Lung (tissue), 11 donors: ENCODE measurements at regions not wholly inside any gene's neighbourhood (a gene's known extent, or its start where the extent isn't known, plus 50 kb on each side); places are given as distances from the start of the nearest gene placed in this dataset.
A peak's percentile ranks its signal among the peaks of the same experiment; 100 is the strongest.

Experiments
- ATAC-seq: fragments of 200-7000 bp; cut with Tn5 transposase; one replicate; pipeline ENCODE4 v1.9.1; 2020; ENCODE audit warnings: moderate number of reproducible peaks; ENCODE audit not compliant: insufficient read depth, low FRiP score
- DNase-seq, 3 donors: peaks; one replicate each; pipeline ENCODE4 v3.0.0-alpha.2; 2013 to 2017
- H3K27ac ChIP-seq, 2 donors: one replicate each; pipeline ENCODE4 v1.5.1; 2013; ENCODE audit warnings: mild to moderate bottlenecking in 2 of 2, moderate library complexity in 2 of 2, control low read depth in 1 of 2, inconsistent platforms in 1 of 2, low read depth in 1 of 2, low read length in 1 of 2
- H3K27me3 ChIP-seq, 3 donors: one replicate each; pipeline ENCODE4 v1.5.1; 2013; ENCODE audit warnings: low read length in 2 of 3; ENCODE audit not compliant: control insufficient read depth in 3 of 3, insufficient read depth in 3 of 3
- H3K36me3 ChIP-seq, 4 donors: one replicate each; pipeline ENCODE4 v1.5.1; 2013; ENCODE audit warnings: low read length in 4 of 4, mild to moderate bottlenecking in 1 of 4, moderate library complexity in 1 of 4; ENCODE audit not compliant: control insufficient read depth in 4 of 4, insufficient read depth in 4 of 4
- H3K4me1 ChIP-seq, 5 donors: one replicate each; pipeline ENCODE4 v1.5.1; 2013; ENCODE audit warnings: low read length in 5 of 5, mild to moderate bottlenecking in 2 of 5, moderate library complexity in 1 of 5; ENCODE audit not compliant: control insufficient read depth in 5 of 5, insufficient read depth in 5 of 5
- H3K4me3 ChIP-seq: one replicate; pipeline ENCODE4 v1.5.1; 2013; ENCODE audit warnings: mild to moderate bottlenecking, control low read depth, moderate library complexity
- H3K9ac ChIP-seq, 2 donors: one replicate each; pipeline ENCODE4 v1.5.1; 2013; ENCODE audit warnings: low read length in 2 of 2, control low read depth in 1 of 2; ENCODE audit not compliant: insufficient read depth in 1 of 2
- H3K9me3 ChIP-seq, 4 donors: one replicate each; pipeline ENCODE4 v1.5.1; 2013; ENCODE audit warnings: low read length in 3 of 4, mild to moderate bottlenecking in 1 of 4, moderate library complexity in 1 of 4; ENCODE audit not compliant: control insufficient read depth in 4 of 4, insufficient read depth in 3 of 4
- CTCF ChIP-seq: IDR thresholded peaks from 2 replicates; pipeline ENCODE4 v1.5.1; 2012; ENCODE audit warnings: mild to moderate bottlenecking; ENCODE audit errors: control extremely low read depth, extremely low read depth
- WGBS, 2 donors: extraction: QIAGEN DNeasy Blood & Tissue Kit; methylation state at CpG; one replicate each; pipeline ENCODE4 v1.1.7; 2013; 5-methylcytosine and 5-hydroxymethylcytosine counted together
- donor health status: control.
- donor health status: control.
- donor health status: Bipolar disorder and iron deficiency.
- donor health status: healthy.
- donor health status: DM: yes; HTN: yes; CAD: no.

DNA sequence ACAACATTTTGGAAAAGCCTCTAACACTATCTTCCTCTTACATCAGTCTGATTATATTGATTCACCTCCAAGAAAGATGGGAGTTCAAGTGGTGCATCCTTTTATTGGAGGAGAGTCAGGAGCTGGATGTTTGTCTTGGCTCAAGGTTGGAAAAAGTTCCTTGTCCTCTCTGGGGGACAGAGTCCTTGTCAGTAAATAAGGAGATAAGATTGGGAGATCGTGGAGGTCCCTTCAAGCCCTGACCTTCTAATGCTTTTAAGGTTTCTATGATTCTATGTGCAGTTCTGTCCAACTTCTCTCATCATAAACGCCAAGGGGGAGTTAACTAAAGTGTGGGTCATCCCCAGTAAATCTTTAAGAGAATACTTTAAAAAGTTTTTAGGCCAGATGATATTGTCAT is 60.9 kb upstream of the CCBE1 start:
- H3K4me3 ChIP-seq = no peak overlapping the region

DNA sequence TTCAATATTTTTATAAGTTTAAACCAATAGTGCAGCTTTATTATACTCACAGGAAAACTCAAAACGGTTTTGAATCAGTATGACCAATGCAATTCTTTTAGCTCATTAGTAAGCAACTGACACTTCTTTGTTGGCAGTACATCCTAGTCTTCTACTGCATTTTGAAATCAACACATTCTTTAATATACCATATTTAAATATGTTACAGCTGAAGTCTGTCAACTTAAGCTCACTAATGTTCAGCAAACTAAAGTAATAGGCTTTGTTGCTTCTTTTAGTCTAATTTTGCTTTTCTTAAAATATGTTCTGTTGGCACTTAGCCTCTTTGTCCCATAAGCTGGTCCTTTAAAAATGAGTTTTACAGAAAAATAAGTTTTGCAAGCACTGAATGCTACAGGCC is 55.4 kb upstream of the CCBE1 start:
- DNase-seq (peak in 2 of 3 donors; percentile 91 to 95), ATAC-seq (no peak)
- no peak overlapping the region for H3K4me3 ChIP-seq
- TF ChIP-seq CTCF = no peak
- WGBS, 2 donors = 66 to 76% methylated on average over 1 of the region's 1 CpG
- no peaks in the 10 kb centered on the region for H3K36me3 ChIP-seq
- no peaks in the 10 kb centered on the region for H3K27me3 ChIP-seq
- H3K4me1 ChIP-seq = peaks cover 0 to 46% (median 0%) of the 10 kb centered on the region in 5 donors
- H3K27ac ChIP-seq = no peak overlapping the region
- no peak overlapping the region for H3K9ac ChIP-seq
- H3K9me3 ChIP-seq = no peaks in the 10 kb centered on the region

More for the DNA sequence above, 60.9 kb upstream of the CCBE1 start:
- Histone ChIP-seq H3K4me1 (peaks cover 0 to 19% (median 0%) of the 10 kb centered on the region in 5 donors), H3K27me3 (no peaks in the 10 kb centered on the region), H3K36me3 (no peaks in the 10 kb centered on the region), H3K9me3 (no peaks in the 10 kb centered on the region), H3K27ac (no peak overlapping the region), H3K9ac (no peak overlapping the region)
- no peak for ATAC-seq
- WGBS, 2 donors = 56 to 77% methylated on average over 2 of the region's 2 CpGs
- TF ChIP-seq CTCF = no peak
- no peak for DNase-seq

GRCh38 chr18:59751186-59751585 is 54.0 kb upstream of the CCBE1 start:
- Histone ChIP-seq H3K4me3 (no peak overlapping the region), H3K36me3 (no peaks in the 10 kb centered on the region), H3K27me3 (no peaks in the 10 kb centered on the region), H3K9me3 (no peaks in the 10 kb centered on the region), H3K27ac (no peak overlapping the region), H3K4me1 (peaks cover 0 to 46% (median 0%) of the 10 kb centered on the region in 5 donors), H3K9ac (no peak overlapping the region)
- no peak for DNase-seq
- no peak for TF ChIP-seq CTCF
- ATAC-seq = no peak

DNA sequence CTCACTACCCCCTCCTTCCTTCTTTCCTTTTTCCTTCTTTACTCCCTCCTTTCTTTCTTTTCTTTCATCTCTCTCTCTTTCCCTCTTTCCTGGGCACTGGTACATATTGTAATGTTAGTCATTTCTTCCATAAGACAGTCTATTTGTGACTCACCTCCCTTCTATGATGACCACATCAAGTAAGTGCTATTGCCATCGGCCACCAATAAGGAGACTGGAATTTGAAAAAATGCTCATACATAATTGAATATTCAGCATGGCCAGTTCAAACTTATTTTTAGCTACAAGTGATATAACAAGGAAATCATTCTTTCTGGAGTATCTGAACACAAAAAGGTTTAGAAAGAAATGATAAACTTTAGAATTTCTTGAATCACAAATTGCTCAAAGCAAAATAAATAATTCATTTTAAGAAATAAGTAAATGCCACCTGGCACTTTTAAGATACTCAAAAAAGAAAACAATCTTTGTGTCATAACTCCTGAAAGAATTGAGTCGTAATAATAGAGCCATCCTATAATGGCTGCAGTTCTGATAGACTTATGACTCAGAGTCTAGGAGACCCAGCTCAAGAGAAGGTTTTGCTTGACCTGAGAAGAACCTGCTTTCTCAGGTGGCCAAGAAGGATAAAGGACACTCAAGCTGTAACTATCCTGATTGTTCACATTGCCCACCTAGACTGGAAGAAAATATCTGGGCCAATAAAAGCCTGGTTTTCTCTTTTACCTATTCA is 51.6 kb upstream of the CCBE1 start:
- 72 to 86% methylated on average over 2 of the region's 2 CpGs for WGBS, 2 donors
- Histone ChIP-seq H3K4me3 (no peak overlapping the region), H3K4me1 (peaks cover 0 to 42% (median 0%) of the 10 kb centered on the region in 5 donors), H3K9ac (no peak overlapping the region), H3K9me3 (no peaks in the 10 kb centered on the region), H3K36me3 (no peaks in the 10 kb centered on the region), H3K27me3 (no peaks in the 10 kb centered on the region), H3K27ac (no peak overlapping the region)
- ATAC-seq (no peak), DNase-seq (no peak)
- no peak for TF ChIP-seq CTCF
